PC-3 (cell line): ENCODE measurements at regions not wholly inside any gene's neighbourhood (a gene's known extent, or its start where the extent isn't known, plus 50 kb on each side); places are given as distances from the start of the nearest gene placed in this dataset.

Source experiments
- EZH2 ChIP-seq: fragments of 300-600 bp; sonication (generic); IDR thresholded peaks from one replicate; pipeline ENCODE4 v1.6.1; 2017; ENCODE audit warnings: antibody characterized with exemption, mild to moderate bottlenecking, low read length; ENCODE audit not compliant: unreplicated experiment
- TF ChIP-seq, protein P1 (sequence below): fragments of 300-600 bp; sonication (generic); conservative IDR thresholded peaks from 2 replicates; pipeline ENCODE4 v1.5.1; 2017; ENCODE audit warnings: antibody characterized with exemption, low read depth, mild to moderate bottlenecking, low read length

DNA sequence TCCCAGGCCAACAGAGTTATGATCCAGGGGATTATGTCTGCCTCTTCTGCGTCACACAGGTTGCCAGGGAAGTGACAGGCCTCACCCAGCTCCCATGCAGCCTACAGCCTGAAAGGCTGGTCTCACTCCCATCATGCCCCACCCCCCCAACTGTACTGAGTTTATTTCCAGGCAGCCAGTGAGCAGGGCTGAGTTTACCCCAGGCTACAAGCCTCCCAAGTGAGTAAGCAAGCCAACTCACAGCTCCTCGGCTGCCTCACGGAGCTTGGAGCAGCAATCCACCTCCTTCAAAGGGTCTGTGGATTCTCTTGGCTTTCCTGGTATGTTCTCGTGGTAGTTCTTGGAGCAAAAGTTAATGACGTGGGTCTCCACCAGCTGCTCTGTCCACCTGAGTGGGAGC, 1147.6 kb upstream of the ADGRL4 start:
- TF ChIP-seq, protein P1, sequence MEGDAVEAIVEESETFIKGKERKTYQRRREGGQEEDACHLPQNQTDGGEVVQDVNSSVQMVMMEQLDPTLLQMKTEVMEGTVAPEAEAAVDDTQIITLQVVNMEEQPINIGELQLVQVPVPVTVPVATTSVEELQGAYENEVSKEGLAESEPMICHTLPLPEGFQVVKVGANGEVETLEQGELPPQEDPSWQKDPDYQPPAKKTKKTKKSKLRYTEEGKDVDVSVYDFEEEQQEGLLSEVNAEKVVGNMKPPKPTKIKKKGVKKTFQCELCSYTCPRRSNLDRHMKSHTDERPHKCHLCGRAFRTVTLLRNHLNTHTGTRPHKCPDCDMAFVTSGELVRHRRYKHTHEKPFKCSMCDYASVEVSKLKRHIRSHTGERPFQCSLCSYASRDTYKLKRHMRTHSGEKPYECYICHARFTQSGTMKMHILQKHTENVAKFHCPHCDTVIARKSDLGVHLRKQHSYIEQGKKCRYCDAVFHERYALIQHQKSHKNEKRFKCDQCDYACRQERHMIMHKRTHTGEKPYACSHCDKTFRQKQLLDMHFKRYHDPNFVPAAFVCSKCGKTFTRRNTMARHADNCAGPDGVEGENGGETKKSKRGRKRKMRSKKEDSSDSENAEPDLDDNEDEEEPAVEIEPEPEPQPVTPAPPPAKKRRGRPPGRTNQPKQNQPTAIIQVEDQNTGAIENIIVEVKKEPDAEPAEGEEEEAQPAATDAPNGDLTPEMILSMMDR, result no peak
- no peak for TF ChIP-seq EZH2
